ENCODE measurements at regions not wholly inside any gene's neighbourhood (a gene's known extent, or its start where the extent isn't known, plus 50 kb on each side); places are given as distances from the start of the nearest gene placed in this dataset.

DNA sequence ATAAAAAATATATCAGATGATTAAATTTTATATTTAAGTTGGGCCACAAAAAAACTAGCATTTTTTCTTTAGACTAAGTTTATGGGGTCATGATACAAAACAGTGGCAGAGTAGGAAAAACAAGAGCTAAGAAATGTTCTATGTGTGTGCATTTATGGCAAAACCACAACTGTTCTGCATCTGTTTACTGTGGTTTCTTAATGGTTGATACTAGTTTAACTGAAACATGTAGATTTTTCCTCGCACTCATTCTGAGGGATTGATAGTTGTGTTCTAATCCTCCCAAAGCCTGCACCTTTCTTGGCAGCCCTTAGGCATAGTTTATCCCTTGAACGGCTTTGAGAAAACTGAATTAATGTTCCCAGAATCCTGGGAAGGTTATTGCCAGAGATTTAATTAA lies 66.6 kb upstream of the PHYHIPL start:
- Histone ChIP-seq H3K4me3 (ENCODE audit: severe bottlenecking) (no peak overlapping the region), H3K27ac (ENCODE audit: poor library complexity, severe bottlenecking) (no peak overlapping the region), H3K9me3 (ENCODE audit: severe bottlenecking) (no peaks in the 10 kb centered on the region), H3K36me3 (ENCODE audit: low read depth) (no peaks in the 10 kb centered on the region), H3K4me1 (ENCODE audit: insufficient read depth, poor library complexity, severe bottlenecking) (no peaks in the 10 kb centered on the region), H3K27me3 (ENCODE audit: insufficient read depth, poor library complexity, severe bottlenecking) (no peaks in the 10 kb centered on the region)
- DNase-seq (ENCODE audit: low spot score): no peak
- no peak for ATAC-seq (ENCODE audit: low read depth)
- TF ChIP-seq, protein P1, sequence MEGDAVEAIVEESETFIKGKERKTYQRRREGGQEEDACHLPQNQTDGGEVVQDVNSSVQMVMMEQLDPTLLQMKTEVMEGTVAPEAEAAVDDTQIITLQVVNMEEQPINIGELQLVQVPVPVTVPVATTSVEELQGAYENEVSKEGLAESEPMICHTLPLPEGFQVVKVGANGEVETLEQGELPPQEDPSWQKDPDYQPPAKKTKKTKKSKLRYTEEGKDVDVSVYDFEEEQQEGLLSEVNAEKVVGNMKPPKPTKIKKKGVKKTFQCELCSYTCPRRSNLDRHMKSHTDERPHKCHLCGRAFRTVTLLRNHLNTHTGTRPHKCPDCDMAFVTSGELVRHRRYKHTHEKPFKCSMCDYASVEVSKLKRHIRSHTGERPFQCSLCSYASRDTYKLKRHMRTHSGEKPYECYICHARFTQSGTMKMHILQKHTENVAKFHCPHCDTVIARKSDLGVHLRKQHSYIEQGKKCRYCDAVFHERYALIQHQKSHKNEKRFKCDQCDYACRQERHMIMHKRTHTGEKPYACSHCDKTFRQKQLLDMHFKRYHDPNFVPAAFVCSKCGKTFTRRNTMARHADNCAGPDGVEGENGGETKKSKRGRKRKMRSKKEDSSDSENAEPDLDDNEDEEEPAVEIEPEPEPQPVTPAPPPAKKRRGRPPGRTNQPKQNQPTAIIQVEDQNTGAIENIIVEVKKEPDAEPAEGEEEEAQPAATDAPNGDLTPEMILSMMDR (IDR thresholded peaks at IDR 0.05; ENCODE audit: poor library complexity, severe bottlenecking): no peak

DNA sequence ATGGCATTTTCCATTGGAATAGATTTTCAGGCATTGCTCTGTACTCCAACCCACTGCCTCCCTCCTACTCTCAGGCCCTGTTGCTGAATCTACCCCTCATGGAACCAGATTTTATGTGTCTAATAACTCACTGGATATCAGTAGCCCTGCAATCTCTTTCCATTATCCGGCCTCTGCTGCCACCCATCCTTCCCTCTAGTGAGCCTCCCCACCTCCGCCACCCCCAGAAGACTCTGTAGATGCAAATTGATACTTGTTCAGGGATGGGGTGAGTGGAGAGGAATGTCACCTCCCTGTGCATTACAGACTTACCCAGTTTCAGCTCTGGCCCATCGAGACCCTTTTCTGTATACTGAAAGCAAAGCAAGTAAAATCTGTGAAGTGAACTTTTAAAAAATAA lies 52.3 kb upstream of the PHYHIPL start:
- TF ChIP-seq, protein P1 (IDR thresholded peaks at IDR 0.05; ENCODE audit: poor library complexity, severe bottlenecking): no peak
- DNase-seq (ENCODE audit: low spot score) (no peak), ATAC-seq (ENCODE audit: low read depth) (no peak)
- no peak overlapping the region for H3K4me3 ChIP-seq (ENCODE audit: severe bottlenecking)
- H3K36me3 ChIP-seq (ENCODE audit: low read depth): no peaks in the 10 kb centered on the region
- H3K9me3 ChIP-seq (ENCODE audit: severe bottlenecking): no peaks in the 10 kb centered on the region
- no peaks in the 10 kb centered on the region for H3K4me1 ChIP-seq (ENCODE audit: insufficient read depth, poor library complexity, severe bottlenecking)
- no peaks in the 10 kb centered on the region for H3K27me3 ChIP-seq (ENCODE audit: insufficient read depth, poor library complexity, severe bottlenecking)
- H3K27ac ChIP-seq (ENCODE audit: poor library complexity, severe bottlenecking): no peak overlapping the region

DNA sequence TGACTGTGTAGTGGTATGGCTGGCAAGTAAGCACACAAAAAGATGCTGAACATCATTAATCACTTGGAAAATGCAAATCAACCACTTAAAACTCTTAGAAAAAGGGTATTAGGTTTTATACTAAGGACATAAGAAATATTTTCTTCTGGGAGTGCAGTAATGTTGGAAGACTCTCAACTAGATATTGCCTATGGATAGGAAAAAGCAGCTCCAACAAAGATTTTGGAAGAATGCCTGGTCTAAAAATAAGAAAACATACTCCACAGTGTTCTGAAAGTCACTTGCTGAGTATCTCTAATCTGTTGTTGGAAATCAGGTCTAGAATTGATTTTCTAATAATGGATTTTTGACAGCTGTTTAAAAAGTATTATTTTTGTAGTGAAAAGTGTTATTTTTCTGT lies 50.8 kb upstream of the PHYHIPL start:
- H3K4me1 ChIP-seq (ENCODE audit: insufficient read depth, poor library complexity, severe bottlenecking): no peaks in the 10 kb centered on the region
- TF ChIP-seq, protein P1 (IDR thresholded peaks at IDR 0.05; ENCODE audit: poor library complexity, severe bottlenecking): no peak
- no peak overlapping the region for H3K4me3 ChIP-seq (ENCODE audit: severe bottlenecking)
- no peaks in the 10 kb centered on the region for H3K27me3 ChIP-seq (ENCODE audit: insufficient read depth, poor library complexity, severe bottlenecking)
- no peak overlapping the region for H3K27ac ChIP-seq (ENCODE audit: poor library complexity, severe bottlenecking)
- no peak for DNase-seq (ENCODE audit: low spot score)
- no peaks in the 10 kb centered on the region for H3K36me3 ChIP-seq (ENCODE audit: low read depth)
- H3K9me3 ChIP-seq (ENCODE audit: severe bottlenecking): no peaks in the 10 kb centered on the region
- no peak for ATAC-seq (ENCODE audit: low read depth)

DNA sequence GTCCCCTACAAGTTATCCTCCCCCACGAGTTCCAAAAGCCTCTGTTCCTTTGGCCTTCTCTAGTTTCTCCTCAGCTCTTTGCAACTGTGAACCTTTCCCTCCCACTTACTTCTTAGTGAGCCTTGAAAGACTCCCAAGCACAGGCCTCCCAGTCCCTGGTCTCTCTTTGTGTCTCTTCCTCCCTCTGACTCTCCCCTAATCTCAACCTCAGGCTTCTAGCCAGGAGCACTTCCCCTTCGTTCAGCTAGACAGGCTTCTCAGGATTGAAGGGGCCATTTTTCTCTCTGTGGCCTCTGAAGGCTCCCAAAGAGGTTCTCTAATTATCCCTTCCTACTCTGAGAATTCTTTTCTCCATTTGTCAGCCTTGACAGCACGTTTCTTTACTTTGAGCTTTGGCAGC lies 50.2 kb upstream of the PHYHIPL start:
- H3K4me3 ChIP-seq (ENCODE audit: severe bottlenecking): no peak overlapping the region
- H3K9me3 ChIP-seq (ENCODE audit: severe bottlenecking): no peaks in the 10 kb centered on the region
- H3K27ac ChIP-seq (ENCODE audit: poor library complexity, severe bottlenecking): no peak overlapping the region
- no peak for ATAC-seq (ENCODE audit: low read depth)
- TF ChIP-seq, protein P1 (IDR thresholded peaks at IDR 0.05; ENCODE audit: poor library complexity, severe bottlenecking): no peak
- H3K4me1 ChIP-seq (ENCODE audit: insufficient read depth, poor library complexity, severe bottlenecking): no peaks in the 10 kb centered on the region
- no peaks in the 10 kb centered on the region for H3K36me3 ChIP-seq (ENCODE audit: low read depth)
- no peak for DNase-seq (ENCODE audit: low spot score)
- no peaks in the 10 kb centered on the region for H3K27me3 ChIP-seq (ENCODE audit: insufficient read depth, poor library complexity, severe bottlenecking)
